NB4 (cell line): ENCODE measurements at regions not wholly inside any gene's neighbourhood (a gene's known extent, or its start where the extent isn't known, plus 50 kb on each side); places are given as distances from the start of the nearest gene placed in this dataset.

ENCODE experiments used
- MYC ChIP-seq: IDR thresholded peaks from 2 replicates; pipeline ENCODE4 v1.6.1; 2011; ENCODE audit warnings: low read depth, low read length
- POLR2A ChIP-seq: IDR thresholded peaks from 2 replicates; pipeline ENCODE4 v1.6.1; 2011; ENCODE audit warnings: mild to moderate bottlenecking; ENCODE audit not compliant: insufficient read length; ENCODE audit errors: extremely low read depth
- TF ChIP-seq, protein P1 (sequence below): IDR thresholded peaks from one replicate; pipeline ENCODE4 v1.5.1; 2012; ENCODE audit warnings: low read depth, low read length

DNA sequence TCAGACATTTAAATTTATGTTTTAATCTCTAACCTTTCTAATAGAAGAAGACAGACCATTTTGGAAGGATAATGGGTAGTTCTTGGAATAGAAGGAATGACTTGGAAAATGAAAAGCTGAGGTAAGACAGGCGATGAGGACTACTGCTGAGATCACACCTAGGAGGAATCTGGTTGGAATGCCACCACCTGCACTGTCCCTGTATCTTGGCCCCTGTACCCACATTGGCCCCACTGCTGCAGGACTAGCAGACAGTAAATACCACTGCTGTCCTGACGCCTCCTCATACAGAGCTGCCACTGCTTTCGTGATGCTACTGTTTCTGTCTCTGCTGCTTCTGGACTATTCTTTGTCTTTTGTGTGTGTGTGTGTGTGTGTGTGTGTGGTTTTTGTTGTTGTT is 359.8 kb downstream of the TMEM232 start:
- TF ChIP-seq POLR2A, result no peak
- TF ChIP-seq, protein P1, sequence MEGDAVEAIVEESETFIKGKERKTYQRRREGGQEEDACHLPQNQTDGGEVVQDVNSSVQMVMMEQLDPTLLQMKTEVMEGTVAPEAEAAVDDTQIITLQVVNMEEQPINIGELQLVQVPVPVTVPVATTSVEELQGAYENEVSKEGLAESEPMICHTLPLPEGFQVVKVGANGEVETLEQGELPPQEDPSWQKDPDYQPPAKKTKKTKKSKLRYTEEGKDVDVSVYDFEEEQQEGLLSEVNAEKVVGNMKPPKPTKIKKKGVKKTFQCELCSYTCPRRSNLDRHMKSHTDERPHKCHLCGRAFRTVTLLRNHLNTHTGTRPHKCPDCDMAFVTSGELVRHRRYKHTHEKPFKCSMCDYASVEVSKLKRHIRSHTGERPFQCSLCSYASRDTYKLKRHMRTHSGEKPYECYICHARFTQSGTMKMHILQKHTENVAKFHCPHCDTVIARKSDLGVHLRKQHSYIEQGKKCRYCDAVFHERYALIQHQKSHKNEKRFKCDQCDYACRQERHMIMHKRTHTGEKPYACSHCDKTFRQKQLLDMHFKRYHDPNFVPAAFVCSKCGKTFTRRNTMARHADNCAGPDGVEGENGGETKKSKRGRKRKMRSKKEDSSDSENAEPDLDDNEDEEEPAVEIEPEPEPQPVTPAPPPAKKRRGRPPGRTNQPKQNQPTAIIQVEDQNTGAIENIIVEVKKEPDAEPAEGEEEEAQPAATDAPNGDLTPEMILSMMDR, result no peak
- no peak for TF ChIP-seq MYC
